NCI-H1092 treated with DMSO at 0.1 percent for 48 hours (cell line): ENCODE measurements at regions not wholly inside any gene's neighbourhood (a gene's known extent, or its start where the extent isn't known, plus 50 kb on each side); places are given as distances from the start of the nearest gene placed in this dataset.
"Not testable (repeated sequence)": the region's sequence is repeated elsewhere in the genome, so short reads cannot be mapped to it uniquely, and the experiment has no call there.

Experiments
- DNase-seq: peaks from one replicate; lab custom pipeline; 2025; lab: John Stamatoyannopoulos, UW

DNA sequence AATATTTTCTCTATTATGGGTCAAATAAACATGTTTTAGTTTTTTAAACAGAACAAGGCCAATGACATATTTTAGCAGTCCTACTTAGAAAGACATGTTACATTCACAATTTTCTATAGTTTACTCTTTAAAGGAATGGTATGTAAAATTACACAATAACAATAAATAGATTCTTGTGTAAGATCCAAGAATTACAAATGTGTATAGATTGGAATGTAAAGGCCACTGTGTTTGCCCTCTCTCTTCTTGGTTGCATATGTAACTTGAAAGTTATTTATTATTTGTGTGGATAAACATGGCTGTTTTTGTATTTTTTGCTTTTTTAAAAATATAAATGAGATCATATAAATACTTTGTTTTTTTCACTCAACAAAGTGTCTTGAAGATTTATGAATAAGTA lies 979.3 kb upstream of the CELF2 start:
- no peak for DNase-seq

DNA sequence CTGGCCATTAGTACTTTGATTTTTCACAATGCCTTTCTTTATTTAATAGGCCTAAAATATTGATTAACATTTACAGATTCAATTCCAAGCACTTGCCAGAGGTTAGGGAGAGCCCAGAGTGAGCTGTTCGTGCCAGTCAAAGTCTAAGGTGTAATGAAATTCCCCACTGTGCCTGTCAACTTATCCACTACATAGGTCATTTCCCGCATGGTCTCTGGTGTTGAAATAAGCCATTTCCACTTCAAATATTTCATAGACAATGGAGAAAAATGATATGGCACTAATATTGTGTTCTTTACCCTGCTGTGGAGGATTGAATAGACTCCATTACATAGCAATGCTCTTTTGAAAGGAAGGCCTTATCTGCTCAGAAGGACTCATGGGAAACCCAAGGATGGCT lies 978.1 kb upstream of the CELF2 start:
- DNase-seq: no peak

DNA sequence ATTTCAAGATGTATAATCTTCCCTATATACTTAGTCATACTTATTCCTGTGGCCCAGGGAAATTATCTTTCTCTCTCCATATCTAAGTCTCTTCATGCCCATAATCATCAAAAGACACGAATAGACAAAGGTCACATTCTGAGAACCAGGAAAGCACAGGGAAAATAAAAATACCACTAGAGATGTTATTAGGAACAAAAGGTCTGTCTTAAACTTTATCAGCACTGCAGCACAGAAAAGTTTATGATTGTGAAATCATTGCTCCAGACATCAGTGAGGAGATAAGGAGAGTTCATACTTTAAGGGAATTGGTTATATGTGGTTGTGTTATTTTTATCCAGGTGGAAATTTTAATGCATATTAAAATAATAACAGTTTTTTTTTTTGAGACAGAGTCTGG lies 974.6 kb upstream of the CELF2 start:
- no peak for DNase-seq

DNA sequence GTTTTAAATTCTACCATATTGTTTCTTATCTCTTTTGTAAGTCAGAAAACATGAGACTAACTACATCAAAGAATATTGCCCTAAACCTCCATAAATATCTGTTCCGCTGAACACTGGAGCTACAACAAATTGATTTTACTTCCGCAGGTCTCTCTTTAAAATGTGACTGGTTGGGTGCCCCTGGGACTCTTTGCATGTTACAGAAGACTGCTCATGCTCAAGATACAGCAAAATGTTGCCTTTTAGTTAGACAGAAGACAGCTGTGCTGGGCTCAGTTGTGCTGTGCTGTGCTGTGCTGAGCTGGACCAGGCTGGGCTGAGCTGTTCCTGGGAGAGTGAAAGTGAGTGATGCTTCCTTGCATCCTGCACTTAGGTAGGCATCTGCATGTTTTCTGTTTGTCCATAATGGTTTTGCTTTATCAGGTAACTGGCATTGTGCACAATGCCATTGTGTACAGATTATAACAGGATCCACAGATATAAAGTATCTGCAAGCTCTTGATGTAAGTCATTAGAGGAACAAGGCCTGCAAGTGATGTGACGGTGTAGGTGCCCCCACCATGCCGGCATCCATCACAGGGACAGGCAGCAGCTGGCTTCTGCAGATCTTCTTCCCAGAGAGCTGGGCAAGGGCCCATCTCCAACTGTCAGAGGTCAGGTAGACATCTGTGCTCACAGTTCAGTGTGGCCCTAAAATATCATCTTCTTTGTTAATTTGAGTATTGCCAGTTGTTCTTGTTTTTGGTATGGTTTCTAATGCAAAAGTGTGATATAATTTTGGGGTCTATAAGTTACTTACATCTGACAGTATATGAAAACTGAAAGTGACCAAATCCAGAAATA lies 972.5 kb upstream of the CELF2 start:
- DNase-seq: no peak

DNA sequence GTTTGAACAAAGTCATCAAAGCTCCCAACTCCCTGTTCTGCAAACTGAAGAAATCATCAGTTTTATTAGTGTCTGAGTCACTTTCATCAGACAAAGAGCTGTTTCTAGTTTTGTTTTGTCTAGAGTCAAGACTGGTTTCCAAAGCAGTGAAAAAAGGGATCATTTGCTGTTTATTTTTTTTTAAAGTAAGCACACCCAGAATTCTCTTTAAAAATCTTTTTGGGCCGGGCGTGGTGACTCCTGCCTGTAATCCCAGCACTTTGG lies 972.0 kb upstream of the CELF2 start:
- DNase-seq: no peak

DNA sequence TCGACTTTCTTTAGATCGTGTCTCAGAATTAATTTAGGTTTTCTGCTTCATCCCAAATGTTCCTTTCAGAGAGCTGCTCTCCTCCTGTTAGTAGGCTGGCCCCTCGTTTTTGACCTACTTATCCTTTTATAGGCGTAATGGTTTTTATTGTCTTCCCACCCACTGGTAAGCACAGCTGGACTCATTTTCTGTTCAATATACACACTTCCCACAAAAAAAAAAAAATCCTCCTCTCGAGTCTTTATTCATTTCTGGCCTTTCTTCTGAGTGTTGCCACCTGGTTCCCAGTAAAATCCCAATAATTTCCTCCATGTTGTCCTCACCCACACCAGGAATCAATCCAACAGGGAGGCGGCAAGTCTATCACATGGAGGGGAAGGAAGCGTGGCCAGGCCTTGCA lies 970.2 kb upstream of the CELF2 start:
- DNase-seq: no peak

DNA sequence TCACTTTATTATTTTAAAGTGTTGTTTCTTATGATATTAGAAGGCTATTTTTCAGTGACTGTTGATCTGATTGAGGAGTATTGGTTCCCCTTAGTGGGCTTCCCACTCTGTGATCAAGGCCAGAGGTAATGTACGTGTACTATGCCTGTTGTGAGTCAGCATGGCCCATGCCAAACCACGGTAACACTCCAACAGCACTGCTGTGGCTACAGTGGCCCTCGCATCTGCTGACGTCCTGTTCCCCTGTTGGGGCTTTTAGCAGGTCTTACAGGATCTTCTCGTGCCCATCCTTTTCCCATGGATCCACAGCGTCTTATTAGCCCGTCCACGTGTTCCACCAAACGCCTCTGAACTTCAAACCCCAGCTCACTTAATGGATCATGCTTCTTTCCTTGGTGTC lies 964.6 kb upstream of the CELF2 start:
- DNase-seq: no peak

DNA sequence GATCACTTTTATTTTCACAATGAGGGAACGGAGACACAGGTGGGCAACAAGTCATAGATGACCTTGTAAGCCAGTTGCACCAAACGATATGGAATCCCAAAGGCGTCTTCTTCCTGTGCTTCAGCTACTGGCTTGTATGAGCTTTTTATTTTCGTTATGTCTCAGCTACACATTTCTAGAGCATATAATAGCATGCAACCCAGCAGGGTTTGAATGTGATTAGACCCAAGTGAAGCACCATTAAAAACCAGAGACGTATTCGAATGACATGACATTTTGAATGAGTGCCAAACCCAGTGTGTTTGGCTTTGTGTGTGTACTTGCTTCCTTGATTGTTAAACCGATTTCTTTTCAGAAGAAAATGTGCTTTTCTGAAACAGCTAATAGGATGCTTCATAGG lies 963.2 kb upstream of the CELF2 start:
- DNase-seq: no peak

DNA sequence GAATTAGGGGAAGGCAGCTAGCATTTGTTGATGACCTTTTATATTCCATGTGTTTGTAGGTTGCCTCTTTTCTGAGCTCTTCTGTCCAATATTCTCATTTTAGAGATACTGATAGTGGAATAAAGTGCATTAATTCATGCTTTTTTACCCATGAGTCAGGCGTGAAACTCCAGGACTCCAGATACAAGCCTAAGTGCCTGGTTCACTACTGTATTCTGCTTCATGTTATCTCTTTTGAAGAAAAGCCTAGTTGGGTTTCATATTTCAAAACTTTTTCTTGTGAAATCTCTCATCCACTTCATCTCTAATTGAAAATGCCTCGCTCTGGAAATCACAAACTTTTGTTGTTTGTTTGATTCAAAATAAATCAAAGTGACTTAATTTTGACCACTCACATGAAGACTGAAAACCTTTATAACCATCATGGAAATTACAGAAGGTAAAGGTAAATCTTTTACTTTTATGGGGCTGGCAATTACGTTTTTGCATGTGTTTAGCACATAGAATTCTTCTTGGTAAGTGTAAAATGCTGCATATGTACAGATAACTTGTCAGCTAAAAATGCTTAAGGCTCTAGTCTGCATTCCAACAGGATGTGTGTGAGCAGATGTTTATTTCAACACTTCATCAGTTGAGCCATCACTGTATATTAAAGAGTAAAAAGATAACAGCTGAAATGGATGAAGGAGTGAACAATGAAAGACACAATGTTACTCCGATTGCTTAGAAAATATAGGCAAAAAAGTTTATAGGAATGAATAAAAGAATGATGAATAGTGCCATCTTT lies 961.8 kb upstream of the CELF2 start:
- DNase-seq: no peak

DNA sequence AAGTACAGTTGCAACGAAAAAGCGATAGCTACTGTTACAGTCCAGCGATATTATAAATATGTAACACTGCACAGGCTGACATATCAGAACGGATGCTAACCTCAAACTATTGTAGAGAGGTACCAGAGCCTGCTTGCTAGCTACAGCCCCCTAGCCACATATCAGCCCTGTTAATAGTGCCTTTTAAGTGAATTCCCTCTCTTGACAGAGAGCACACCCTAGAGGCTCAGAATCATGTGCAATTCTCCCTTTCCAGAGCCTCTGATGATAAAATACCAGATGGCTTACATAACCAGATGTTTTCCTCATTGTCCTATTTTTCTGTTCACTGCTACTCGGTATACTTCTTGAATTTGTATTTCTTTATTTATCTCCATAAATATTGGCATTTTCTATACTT lies 960.7 kb upstream of the CELF2 start:
- DNase-seq: no peak

DNA sequence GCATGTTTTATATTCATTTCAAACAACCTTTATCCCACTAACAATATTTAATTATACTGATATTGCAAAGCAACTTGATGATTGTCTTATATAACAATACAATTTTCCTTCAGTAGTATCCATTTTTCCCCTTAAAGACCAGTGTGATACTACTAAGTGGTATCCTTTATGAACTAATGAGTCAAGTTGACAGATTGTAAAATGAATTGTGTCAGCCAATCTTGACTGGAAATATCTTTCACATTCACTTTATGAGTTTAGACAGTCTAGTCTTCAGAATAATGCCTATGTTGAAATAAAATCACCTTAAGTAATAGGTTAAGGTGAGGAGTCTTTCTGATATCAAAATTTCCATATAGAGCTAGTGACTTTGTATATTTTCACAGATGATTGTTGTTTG lies 950.0 kb upstream of the CELF2 start:
- no peak for DNase-seq

DNA sequence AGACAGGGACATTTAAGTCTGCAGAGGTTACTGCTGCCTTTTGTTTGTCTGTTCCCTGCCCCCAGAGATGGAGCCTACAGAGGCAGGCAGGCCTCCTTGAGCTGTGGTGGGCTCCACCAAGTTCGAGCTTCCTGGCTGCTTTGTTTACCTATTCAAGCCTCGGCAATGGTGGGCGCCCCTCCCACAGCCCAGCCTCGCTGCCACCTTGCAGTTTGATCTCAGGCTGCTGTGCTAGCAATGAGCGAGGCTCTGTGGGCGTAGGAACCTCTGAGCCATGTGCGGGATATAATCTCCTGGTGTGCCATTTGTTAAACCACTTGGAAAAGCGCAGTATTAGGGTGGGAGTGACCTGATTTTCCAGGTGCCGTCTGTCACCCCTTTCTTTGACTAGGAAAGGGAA lies 942.8 kb upstream of the CELF2 start:
- not testable (repeated sequence) for DNase-seq

DNA sequence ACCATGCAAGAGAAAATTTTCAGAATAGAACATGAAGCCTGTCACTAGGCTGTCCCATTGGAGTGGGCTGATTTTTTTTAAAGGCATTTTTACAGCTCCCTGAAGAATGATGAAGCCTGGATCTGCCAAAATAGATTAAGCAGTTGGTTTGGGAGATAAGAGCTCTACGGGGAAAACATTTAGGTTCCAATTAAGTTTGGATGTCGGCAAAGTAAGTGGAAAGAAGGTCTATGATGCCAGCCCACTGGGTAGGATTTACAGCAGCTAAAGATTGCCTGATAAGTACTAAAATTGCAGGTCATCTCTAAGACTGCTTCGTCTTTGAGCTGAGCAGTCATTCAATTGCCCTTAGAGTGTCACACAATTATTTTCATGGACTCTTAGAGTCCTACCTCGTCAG lies 939.2 kb upstream of the CELF2 start:
- DNase-seq: no peak

DNA sequence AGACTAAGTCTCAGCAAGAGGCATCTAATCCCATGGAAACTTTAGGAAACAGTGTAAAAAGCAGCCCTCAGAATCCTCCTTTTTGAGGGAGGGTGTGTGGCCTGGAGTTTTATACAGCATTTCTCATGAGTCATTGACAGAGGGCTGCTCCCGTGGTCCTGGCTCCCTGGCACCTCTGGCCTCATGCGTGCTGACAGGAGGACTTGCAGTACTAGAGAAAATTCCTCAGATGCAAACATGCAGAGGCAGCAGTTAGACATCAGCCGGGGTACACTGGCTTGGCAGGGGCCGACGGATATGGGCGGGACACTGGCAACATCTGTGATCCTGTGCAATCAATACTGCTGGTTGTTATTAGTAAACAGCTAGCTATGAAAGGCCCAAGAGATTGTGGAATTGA lies 925.1 kb upstream of the CELF2 start:
- no peak for DNase-seq

DNA sequence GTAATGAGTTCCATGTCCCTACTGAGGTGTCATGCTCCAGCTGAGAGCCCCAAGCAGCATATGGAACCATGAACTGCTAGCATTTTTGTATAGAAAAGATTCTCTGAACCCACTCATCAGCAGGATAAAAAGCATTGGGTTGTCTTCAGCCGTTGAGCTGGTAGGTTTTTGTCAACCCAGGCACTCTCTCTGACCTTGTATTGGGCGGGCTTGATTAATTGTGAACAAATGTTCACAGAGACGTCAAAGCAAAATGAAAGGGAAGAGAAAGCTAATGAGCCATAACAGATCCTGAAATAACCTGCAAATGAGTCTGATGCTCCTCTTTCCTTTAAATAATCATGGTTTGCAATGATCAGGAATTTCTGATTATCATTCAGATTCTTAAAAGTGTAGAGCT lies 924.7 kb upstream of the CELF2 start:
- DNase-seq: no peak

DNA sequence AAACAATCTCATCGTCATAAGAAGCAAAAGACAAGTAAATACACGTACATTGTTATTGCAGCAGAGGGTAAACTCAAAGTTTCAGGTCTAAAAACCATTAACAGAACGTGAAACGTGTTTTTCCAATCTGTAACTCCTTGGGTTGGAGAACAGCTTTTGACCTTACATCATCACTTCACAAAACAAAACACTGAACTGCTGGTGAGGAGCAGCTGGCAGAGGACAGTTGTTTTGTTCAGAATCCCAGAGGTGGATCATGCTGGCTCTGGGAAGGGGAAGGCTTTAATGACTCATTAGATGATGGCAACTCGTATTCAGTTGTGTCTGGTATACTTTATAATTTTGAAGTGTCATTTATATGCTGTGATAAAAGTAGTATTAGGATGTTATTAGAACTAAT lies 923.0 kb upstream of the CELF2 start:
- DNase-seq: no peak

DNA sequence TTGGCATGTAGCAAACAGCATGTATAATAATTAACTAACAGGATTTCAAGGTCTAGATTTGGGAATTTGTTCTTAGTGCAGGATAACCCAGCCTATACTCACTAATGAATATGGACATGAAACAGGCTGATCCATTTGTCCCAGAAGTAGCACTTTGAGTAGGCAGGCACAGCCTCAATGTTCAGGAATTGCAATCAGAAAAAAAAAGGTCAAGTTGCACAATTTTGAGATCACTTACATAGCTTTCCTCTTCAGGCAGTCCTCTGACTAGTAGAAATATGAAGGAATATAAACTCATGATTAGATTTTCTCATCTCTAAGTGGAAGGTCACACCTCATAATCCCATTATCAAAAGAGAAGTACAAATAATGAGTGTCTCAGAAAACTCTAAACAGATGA lies 921.4 kb upstream of the CELF2 start:
- no peak for DNase-seq

DNA sequence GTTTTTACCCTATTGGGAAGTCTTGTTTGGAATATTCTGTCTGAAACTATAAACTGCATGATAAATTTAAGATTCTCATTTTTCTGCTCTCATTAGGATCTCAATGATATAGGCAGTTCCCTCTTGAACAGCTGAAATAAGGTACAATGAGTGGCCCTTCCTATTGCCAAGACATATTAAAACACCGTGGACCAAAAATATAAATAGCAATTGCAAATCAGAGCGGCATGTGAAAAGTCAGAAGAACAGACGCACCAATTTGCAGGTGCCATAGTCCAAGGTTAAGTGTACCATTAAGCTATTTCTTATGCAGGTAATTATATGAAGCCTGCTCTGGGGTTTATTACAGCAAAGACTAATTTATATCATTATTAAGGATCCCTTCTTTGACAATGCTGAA lies 920.8 kb upstream of the CELF2 start:
- DNase-seq: no peak

DNA sequence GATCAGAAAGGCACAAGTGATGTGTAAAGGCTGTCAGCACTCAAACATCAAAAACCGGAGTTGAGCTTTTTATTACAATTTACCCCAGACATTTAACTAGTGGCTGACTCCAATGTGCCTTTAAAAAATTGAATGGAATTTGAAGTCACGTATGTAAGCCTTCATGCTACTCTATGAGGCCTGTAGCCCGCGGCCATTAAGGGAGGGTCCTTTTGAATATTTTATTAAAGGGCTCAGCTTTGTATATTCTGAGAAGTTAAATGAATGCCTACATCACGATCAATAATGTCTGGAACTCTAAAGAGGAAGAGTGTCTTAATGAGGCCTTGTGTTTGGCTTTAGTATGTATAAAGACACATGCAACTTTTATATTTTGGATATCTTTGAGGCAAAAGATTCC lies 916.6 kb upstream of the CELF2 start:
- no peak for DNase-seq

DNA sequence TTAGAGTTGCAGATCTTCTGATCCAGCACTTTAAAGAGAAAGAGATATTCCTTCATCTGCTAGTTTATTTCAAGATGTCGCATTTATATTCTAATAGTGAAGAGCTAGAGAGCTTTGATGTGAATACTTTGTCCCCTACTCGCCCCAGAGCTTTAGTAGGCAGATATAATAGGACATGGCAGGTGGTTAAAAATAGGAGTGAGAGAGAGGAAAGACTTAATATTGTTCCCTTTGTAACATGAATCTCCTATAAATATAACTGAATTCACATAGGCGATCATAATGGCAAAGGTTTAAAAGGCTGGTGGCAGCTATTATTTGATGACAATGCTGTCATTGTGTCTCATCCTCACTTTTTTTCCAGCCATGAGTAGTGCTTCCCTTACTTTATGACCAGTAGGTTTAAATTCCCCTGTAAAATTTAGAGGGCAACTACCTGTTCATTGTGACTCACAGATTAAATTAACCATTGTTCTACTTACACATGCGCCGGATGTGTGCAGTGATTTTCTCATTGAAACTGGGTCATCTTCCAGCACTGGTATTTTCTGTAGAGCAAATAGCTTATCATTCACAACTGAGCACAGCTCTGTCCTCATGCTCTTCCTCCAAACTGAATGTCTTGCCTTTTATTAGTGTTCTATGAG lies 906.7 kb upstream of the CELF2 start:
- no peak for DNase-seq

DNA sequence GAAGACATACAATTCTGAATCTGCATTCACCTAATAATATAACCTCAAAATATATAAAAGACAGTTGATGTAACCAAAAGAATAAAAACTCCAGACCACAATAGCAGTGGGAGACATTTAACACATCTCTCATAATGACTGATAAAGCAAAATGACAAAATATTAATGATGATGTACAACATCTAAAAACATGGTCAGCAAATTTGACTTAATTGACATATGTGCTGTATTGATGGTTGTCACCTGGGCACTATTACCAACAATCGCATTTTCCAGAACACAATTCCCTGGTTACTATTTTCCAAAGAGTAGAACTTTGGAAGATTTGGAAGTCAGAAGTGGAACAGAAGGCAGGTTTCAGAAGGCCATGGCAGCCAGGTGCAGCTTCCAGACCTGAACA lies 899.5 kb upstream of the CELF2 start:
- no peak for DNase-seq

DNA sequence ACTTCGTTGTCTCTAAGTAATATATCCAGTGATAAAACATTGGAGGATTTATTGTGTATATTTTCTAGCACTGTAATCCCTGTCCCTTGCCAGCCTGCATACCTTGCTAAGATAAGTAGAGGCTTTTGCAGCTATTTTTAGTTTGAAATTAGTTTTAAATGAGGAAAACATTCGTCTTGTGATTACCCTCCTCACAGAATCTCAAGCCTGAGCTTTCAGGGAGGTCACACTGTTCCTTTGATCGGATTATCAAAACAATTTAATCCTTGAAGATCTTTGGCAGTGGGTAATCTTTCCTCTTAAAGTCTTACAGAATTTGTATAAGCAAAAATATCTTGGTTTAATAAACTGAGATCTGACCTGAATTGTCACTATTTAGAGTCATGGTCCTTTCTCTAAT lies 897.0 kb upstream of the CELF2 start:
- no peak for DNase-seq

DNA sequence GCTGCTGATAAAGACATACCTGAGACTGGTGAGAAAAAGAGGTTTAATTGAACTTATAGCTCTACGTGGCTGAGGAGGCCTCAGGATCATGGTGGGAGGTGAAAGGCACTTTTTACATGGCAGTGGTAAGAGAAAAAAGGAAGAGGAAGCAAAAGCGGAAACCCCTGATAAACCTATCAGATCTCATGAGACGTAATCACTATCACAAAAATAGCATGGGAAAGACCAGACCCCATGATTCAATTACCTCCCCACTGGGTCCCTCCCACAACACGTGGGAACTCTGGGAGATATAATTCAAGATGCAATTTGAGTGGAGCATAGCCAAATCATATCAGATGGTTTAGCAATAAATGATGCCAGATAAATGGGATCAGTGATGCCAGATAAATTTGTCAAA lies 892.0 kb upstream of the CELF2 start:
- DNase-seq: no peak

DNA sequence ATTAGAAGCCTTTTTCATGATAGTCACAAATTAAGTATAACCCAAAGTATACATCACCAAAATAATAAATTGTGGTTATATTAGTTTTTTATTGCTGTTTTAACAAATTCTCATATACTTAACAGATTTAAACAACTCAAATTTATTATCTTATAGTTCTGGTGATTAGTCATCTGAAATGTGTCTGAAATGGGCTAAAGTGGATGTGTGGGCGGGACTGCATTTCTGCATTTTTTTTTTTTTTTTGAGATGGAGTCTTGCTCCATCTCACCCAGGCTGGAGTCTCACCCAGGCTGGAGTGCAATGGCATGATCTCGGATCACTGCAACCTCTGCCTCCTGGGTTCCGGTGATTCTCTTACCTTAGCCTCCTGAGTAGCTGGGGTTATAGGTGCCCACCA lies 891.5 kb upstream of the CELF2 start:
- DNase-seq: no peak
